Suprapubic skin (tissue), 4 donors: ENCODE measurements at regions not wholly inside any gene's neighbourhood (a gene's known extent, or its start where the extent isn't known, plus 50 kb on each side); places are given as distances from the start of the nearest gene placed in this dataset.

ENCODE experiments used
- DNase-seq, 2 donors: peaks; one replicate each; pipeline ENCODE4 v3.0.0-alpha.2; 2019; ENCODE audit warnings: low spot score in 2 of 2
- H3K27ac ChIP-seq: fragments of 200-600 bp; sonication (generic); one replicate; pipeline ENCODE4 v1.5.1; 2019
- H3K27me3 ChIP-seq: fragments of 200-600 bp; sonication (generic); one replicate; pipeline ENCODE4 v1.5.1; 2019
- H3K36me3 ChIP-seq: fragments of 200-600 bp; sonication (generic); one replicate; pipeline ENCODE4 v1.5.1; 2019
- H3K4me1 ChIP-seq: fragments of 200-600 bp; sonication (generic); one replicate; pipeline ENCODE4 v1.5.1; 2019
- H3K4me3 ChIP-seq: fragments of 200-600 bp; sonication (generic); one replicate; pipeline ENCODE4 v1.5.1; 2019; ENCODE audit warnings: mild to moderate bottlenecking
- H3K9me3 ChIP-seq: fragments of 200-600 bp; sonication (generic); one replicate; pipeline ENCODE4 v1.5.1; 2019
- CTCF ChIP-seq, 2 donors: fragments of 200-600 bp in 1 of 2; fragments of 450-650 bp in 1 of 2; sonication (generic) in 1 of 2; IDR thresholded peaks; one replicate each; pipeline ENCODE4 v1.5.1; 2016 to 2019; ENCODE audit warnings: antibody characterized with exemption in 2 of 2, mild to moderate bottlenecking in 1 of 2, moderate library complexity in 1 of 2
- EP300 ChIP-seq: sonication (generic); formaldehyde crosslinking; IDR thresholded peaks from one replicate; pipeline ENCODE4 v1.6.1; 2017; ENCODE audit warnings: antibody characterized with exemption
- POLR2A ChIP-seq, 2 donors: fragments of 450-650 bp; IDR thresholded peaks; one replicate each; pipeline ENCODE4 v1.6.1; 2017; ENCODE audit warnings: antibody characterized with exemption in 2 of 2, mild to moderate bottlenecking in 2 of 2, moderate library complexity in 2 of 2
- POLR2AphosphoS5 ChIP-seq, 3 donors: sonication (generic); formaldehyde crosslinking; IDR thresholded peaks; one replicate each; pipeline ENCODE4 v1.6.1; 2017; ENCODE audit warnings: antibody characterized with exemption in 3 of 3
- WGBS: methylation state at CpG from one replicate; pipeline ENCODE4 v1.1.5; 2018; 5-methylcytosine and 5-hydroxymethylcytosine counted together

- Histone ChIP-seq H3K36me3 (no peaks in the 10 kb centered on the region), H3K4me1 (no peaks in the 10 kb centered on the region), H3K27ac (no peak overlapping the region), H3K4me3 (no peak overlapping the region), H3K27me3 (no peaks in the 10 kb centered on the region), H3K9me3 (no peaks in the 10 kb centered on the region)
- no peak for TF ChIP-seq CTCF (IDR thresholded peaks at IDR 0.05)
- no peak for TF ChIP-seq POLR2AphosphoS5 (IDR thresholded peaks at IDR 0.05)
- no peak for TF ChIP-seq POLR2A (IDR thresholded peaks at IDR 0.05)
- no peak for TF ChIP-seq EP300
- DNase-seq, result no peak
- WGBS, result 60% methylated on average over 2 of the region's 2 CpGs
Observed at GRCh38 chr12:88867510-88867909, 287.2 kb upstream of the KITLG start.

DNA sequence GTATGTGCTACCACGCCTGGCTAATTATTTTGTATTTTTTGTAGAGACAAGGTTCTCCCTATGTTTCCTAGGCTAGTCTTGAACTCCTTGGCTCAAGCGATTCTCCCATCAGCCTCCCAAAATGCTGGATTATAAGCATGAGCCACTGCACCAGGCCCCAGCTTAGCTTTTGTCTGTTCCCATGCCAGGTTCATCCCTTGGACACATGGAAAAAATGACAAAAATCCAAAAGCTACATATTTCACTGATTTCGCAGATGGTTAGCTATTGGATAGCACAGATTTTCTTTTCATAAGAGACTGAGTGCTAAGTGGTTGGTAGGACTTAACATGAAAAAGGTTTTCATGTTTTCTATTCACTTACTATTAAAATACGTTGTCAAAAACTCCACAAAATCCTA, 286.6 kb upstream of the KITLG start:
- 80% methylated on average over 4 of the region's 4 CpGs for WGBS
- H3K27ac ChIP-seq, result no peak overlapping the region
- no peaks in the 10 kb centered on the region for H3K36me3 ChIP-seq
- no peak for DNase-seq
- TF ChIP-seq EP300 (no peak), POLR2A (IDR thresholded peaks at IDR 0.05) (no peak), POLR2AphosphoS5 (IDR thresholded peaks at IDR 0.05) (no peak), CTCF (IDR thresholded peaks at IDR 0.05) (no peak)
- no peak overlapping the region for H3K4me3 ChIP-seq
- H3K9me3 ChIP-seq, result no peaks in the 10 kb centered on the region
- no peaks in the 10 kb centered on the region for H3K27me3 ChIP-seq
- no peaks in the 10 kb centered on the region for H3K4me1 ChIP-seq

DNA sequence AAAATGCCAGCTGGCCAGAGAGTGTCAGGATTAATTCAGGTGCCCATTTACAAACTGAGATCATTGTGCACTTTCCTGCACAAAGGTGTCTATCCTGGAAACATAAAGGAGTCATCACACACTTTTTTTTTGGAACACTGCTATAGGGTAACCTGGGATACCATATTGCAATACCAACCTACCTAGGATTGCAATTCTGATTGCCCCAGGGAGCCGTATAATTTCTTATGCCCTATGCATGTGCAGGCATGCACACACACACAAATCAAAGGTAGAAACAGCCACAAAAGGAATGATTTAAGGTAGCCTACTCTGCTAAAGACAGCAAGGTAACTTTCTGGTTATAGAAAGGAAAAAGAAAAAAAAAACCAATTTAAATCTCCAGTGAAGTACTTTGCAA, 285.3 kb upstream of the KITLG start:
- Histone ChIP-seq H3K4me1 (no peaks in the 10 kb centered on the region), H3K36me3 (no peaks in the 10 kb centered on the region), H3K9me3 (no peaks in the 10 kb centered on the region), H3K27me3 (no peaks in the 10 kb centered on the region), H3K27ac (no peak overlapping the region), H3K4me3 (no peak overlapping the region)
- no peak for DNase-seq
- WGBS, result 55% methylated on average over 1 of the region's 1 CpG
- TF ChIP-seq POLR2A (IDR thresholded peaks at IDR 0.05) (no peak), EP300 (no peak), CTCF (IDR thresholded peaks at IDR 0.05) (no peak), POLR2AphosphoS5 (IDR thresholded peaks at IDR 0.05) (no peak)

- no peak for DNase-seq
- TF ChIP-seq POLR2A (IDR thresholded peaks at IDR 0.05) (no peak), EP300 (no peak), POLR2AphosphoS5 (IDR thresholded peaks at IDR 0.05) (no peak), CTCF (IDR thresholded peaks at IDR 0.05) (no peak)
- Histone ChIP-seq H3K27me3 (no peaks in the 10 kb centered on the region), H3K4me3 (no peak overlapping the region), H3K9me3 (no peaks in the 10 kb centered on the region), H3K36me3 (no peaks in the 10 kb centered on the region), H3K27ac (no peak overlapping the region), H3K4me1 (no peaks in the 10 kb centered on the region)
- WGBS, result 75% methylated on average over 4 of the region's 4 CpGs
Observed at GRCh38 chr12:88860851-88861250, 280.6 kb upstream of the KITLG start.

DNA sequence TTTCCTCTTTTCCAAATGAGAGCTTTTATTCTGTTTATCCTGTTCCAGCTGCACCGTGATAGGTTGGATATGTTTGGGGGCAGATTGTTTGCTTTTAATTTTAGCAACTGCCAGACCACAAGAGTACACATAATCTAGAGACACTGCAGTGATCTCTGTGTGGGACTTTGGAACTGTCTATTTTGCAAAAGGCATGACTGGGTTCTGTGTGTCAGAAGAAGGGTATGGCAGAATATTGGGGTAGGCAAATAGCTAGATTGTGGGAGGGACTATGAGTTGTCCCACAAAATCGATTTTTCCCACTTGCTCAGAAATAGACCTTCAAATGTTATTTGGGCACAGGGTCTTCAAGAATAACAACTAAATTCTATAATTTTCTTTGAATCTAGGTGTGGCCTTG, 275.9 kb upstream of the KITLG start:
- WGBS, result 70% methylated on average over 2 of the region's 2 CpGs
- H3K36me3 ChIP-seq, result no peaks in the 10 kb centered on the region
- no peak for DNase-seq
- no peak overlapping the region for H3K4me3 ChIP-seq
- H3K9me3 ChIP-seq, result no peaks in the 10 kb centered on the region
- H3K4me1 ChIP-seq, result no peaks in the 10 kb centered on the region
- no peak for TF ChIP-seq EP300
- no peak for TF ChIP-seq CTCF (IDR thresholded peaks at IDR 0.05)
- TF ChIP-seq POLR2A (IDR thresholded peaks at IDR 0.05), result no peak
- TF ChIP-seq POLR2AphosphoS5 (IDR thresholded peaks at IDR 0.05), result no peak
- no peak overlapping the region for H3K27ac ChIP-seq
- no peaks in the 10 kb centered on the region for H3K27me3 ChIP-seq
